ENCODE measurements at regions not wholly inside any gene's neighbourhood (a gene's known extent, or its start where the extent isn't known, plus 50 kb on each side); places are given as distances from the start of the nearest gene placed in this dataset.
"Not testable (repeated sequence)": the region's sequence is repeated elsewhere in the genome, so short reads cannot be mapped to it uniquely, and the experiment has no call there.

DNA sequence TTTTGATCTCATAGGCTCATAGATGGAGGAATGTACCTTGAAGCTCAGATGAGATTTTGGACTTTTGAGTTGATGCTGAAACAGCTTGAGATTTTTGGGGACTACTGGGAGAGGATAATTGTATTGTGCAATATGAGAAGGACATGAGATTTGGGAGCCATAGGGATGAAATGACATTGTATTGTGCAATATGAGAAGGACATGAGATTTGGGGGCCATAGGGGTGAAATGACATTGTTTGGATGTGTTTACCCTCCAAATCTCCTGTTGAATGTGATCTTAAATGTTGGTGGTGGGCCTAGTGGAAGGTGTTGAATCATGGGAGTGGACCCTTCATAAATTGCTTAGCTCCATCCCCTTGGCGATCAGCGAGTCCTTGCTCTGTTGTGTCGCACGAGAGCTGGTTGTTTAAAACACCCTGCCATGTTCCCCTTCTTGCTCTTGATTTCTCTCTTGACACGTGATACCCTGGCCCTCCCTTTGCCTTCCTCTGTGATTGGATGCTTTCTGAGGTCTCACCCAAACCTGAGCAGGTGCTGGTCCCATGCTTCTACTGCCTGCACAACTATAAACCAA is 110.9 kb upstream of the TPTE start:
- not testable (repeated sequence) for DNase-seq

DNA sequence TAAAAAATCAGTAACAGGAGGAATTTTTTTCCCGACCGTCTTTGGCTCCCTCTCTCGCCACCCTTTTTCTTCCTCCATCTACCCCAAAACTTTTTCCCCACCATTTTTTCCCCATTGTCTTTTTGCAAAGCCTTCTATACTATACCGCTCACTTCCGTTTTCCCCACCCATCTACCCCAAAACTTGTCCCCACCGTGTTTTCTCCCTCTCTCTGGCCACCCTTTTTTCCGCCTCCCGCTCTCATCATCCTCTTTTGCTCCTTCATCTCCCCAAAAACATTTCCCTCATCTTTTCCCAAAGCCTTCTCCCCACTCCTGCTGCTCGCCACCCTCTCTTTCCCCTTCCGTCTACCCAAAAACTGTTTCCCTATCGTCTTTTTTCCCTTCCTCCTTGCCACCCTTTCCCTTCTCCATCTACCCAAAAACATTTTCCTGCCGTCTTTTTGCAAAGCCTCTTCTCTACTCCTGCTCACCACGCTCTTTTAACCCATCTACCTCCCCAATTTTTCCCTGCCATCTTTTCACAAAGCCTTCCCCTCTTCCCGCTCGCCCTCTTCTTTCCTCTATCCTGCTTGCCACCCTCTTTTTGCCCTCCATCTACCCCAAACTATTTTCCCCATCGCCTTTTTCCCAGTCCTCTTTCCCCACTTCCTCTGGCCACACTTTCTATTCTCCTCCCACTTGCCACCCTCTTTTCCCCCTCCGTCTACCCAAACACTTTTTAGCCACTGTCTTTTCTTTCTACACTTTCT is 109.4 kb upstream of the TPTE start:
- not testable (repeated sequence) for DNase-seq

- not testable (repeated sequence) for DNase-seq
These were observed 108.5 kb upstream of the TPTE start for GRCh38 chr21:10412928-10413246.

- not testable (repeated sequence) for DNase-seq
These were observed 107.9 kb upstream of the TPTE start for GRCh38 chr21:10413247-10414120.

GRCh38 chr21:10414121-10414924 is 107.1 kb upstream of the TPTE start:
- not testable (repeated sequence) for DNase-seq

GRCh38 chr21:10414925-10415254 is 106.5 kb upstream of the TPTE start:
- not testable (repeated sequence) for DNase-seq

DNA sequence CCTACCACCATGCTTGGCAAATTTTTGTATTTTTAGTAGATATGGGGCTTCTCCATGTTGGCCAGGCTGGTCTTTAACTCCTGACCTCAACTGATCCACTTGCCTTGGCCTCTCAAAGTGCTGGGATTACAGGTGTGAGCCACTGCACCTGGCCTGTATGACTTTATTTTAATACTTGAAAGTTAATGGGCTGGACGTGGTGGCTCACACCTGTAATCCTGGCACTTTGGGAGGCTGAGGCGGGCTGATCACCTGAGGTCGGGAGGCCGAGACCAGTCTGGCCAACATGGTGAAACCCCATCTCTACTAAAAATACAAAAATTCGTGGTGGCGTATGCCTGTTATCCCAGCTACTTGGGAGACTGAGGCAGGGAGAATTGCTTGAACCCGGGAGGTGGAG is 105.9 kb upstream of the TPTE start:
- DNase-seq = not testable (repeated sequence)

DNA sequence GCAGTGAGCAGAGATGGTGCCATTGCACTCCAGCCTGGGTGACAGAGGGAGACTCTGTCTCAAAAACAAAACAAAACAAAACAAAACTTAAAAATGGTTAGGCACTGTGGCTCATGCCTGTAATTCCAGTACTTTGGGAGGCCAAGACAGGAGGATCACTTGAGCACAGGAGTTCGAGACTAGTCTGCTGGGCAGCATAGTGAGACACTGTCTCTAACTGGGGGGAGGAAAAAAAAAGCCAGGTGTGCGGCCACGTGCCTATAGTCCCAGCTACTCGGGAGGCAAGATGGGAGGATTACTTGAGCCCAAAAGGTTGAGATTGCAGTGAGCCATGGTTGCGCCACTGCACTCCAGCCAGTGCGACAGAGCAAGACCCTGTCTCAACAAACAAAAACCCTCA is 105.5 kb upstream of the TPTE start:
- DNase-seq = not testable (repeated sequence)

DNA sequence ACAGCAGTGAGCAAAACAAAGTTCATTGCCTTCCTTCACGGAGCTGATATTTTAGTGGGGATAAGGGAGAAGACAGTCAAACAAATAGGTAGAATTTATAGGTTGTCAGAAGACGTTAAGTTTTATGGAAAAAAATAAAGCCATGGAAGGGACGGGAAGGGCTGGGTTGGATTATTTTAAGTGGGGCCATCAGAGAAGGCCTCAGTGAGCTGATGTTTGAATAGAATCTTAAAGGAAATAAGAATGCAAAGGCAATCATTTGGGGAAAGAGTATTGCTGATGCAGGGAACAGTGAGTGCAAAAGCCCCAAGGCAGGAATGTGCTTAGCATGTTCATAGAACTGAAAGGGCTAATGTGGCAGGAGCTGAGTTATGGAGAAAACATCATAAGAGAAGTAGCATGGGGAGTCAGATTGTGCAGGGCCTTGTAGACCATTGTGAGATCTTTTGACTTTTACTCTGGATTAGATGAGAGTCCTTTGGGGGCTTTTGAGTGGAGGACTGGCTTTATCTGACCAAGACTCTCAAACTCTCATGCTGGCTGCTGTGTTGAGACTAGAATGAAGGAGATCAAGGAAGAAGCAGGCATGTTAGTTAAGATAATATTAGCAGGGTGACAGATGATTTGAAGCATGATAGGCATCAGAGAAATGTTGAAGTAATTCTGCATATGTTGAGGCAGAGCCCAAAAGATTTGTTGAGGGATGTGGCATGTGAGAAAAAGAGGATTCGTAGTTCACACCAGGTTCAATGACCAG is 104.5 kb upstream of the TPTE start:
- DNase-seq = not testable (repeated sequence)

DNA sequence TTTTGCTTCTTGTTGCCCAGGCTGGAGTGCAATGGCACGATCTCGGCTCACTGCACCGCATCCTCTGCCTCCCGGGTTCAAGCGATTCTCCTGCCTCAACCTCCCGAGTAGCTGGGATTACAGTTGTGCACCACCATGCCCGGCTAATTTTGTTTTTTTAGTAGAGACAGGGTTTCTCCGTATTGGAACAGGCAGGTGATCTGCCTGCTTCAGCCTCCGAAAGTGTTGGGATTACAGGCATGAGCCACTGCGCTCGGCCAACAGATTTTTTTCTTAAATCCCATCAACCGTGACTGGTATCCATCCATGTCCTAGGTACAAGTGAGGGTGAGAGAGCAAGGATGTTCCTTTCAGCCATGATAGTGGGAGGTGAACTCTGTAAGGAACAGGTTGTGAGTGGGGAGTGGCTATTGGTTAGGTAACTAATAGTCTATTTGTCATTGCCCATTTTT is 103.8 kb upstream of the TPTE start:
- not testable (repeated sequence) for DNase-seq

DNA sequence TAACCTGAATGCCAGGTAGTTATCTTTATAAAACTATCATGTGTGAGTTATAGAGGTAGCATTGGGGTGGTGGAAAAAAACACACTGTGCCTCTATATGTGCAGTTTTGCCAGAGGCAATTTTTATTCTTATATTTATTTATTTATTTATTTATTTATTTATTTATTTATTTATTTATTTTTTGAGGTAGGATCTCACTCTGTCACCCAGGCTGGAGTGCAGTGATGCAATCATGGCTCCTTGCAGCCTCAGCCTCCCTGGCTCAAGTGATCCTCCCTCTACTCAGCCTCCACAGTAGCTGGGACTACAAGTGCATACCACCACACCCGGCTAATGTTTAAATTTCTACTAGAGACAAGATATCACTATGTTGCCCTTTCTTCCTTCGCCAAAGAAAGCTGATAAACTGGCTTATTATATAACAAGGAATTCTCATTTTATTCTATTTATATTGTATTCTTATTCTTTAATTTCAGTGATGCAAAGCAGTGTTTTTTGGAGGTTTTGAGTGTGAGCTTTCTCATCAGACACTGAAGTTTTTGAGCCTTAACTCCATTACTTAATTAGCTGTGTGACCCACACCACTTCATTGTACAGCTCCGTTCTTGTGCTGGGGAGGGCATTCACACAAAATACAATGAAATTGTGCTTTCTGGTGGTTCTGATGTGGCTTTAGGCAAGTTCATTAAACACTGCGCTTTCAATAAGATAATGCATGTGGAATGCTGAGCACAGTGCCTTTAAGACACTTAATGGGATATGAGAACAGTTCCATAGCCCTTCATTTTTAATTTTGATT is 102.9 kb upstream of the TPTE start:
- not testable (repeated sequence) for DNase-seq

DNA sequence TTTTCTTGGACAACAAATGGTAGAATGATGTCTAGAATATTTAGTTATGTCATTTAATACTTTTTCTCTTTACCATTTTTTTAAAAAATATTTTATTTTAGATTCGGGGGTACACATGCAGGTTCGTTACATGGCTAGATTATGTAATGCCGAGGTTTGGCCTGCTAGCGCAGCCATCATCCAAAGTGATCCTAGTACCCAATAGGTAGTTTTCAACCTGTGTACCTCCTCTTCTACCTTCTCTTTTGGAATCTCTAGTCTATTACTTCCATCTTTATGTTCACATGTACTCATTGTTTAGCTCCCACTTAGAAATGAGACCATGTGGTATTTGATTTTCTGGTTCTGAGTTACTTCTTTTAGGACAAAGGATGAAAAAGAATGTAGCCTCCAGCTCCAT is 100.2 kb upstream of the TPTE start:
- DNase-seq = not testable (repeated sequence)

- DNase-seq = not testable (repeated sequence)
These were observed 99.8 kb upstream of the TPTE start for GRCh38 chr21:10421601-10422000.

- DNase-seq = not testable (repeated sequence)
These were observed 97.1 kb upstream of the TPTE start for GRCh38 chr21:10424097-10424886.

- not testable (repeated sequence) for DNase-seq
These were observed 96.6 kb upstream of the TPTE start for GRCh38 chr21:10424887-10425145.

DNA sequence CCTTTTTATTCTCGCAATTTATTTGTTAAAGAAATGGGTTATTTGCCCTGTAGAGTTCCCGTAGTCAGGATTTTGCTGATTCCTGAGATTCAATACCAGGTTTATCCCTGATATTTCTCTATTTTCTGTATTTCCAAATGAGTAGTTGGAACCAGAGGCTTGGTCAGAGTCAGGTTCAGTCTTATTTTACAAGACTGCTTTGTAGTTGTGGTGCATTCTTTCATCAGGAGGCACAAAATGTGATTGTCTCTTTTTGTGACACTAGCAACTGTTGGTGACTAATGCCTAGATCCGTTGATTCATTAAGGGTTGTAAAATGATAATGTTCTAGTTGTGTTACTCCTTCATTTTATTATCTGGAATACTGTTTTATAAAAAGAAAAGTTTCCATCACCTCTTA is 95.5 kb upstream of the TPTE start:
- no peak for DNase-seq

DNA sequence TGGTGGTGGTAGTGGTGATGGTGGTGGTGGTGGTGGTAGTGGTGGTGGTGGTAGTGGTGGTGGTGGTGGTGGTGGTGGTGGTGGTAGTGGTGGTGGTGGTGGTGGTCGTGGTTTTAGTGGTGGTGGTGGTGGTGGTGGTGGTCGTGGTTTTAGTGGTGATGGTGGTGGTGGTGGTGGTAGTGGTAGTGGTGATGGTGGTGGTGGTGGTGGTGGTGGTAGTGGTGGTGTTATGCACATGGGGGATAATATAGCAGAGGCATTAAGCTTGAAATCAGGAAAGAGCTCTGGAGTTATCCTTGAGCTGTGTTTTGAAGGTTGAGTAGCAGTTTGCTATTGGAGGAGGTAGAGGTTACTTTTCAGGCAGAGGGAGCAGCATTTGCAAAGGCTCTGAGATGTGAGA is 94.6 kb upstream of the TPTE start:
- DNase-seq = not testable (repeated sequence)

DNA sequence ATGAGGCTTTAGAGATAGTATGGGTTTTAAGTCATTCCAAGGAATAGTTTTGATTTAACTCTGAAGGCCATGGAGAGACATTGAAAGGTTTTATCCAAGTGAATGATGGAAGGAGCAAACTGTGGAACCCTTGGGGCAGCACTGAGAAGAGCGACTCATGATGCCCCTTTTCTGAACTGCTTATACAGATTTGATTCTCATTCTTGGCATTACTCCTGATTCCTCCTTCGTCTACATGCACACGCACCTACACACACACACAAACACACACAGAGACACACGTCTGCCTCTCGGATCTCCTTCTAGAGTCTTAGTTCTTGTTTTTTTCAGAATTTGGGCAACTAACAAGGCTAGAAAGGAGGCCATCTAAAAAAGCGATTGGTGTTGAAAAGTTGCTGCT is 94.1 kb upstream of the TPTE start:
- not testable (repeated sequence) for DNase-seq

- not testable (repeated sequence) for DNase-seq
These were observed 92.3 kb upstream of the TPTE start for GRCh38 chr21:10428981-10429534.

GRCh38 chr21:10430005-10430404 is 91.4 kb upstream of the TPTE start:
- no peak for DNase-seq

Data from activated CD4-positive, alpha-beta T cell treated with anti-CD3 and anti-CD28 coated beads for 4 hours (primary cell).